ENCODE measurements at regions not wholly inside any gene's neighbourhood (a gene's known extent, or its start where the extent isn't known, plus 50 kb on each side); places are given as distances from the start of the nearest gene placed in this dataset.

DNA sequence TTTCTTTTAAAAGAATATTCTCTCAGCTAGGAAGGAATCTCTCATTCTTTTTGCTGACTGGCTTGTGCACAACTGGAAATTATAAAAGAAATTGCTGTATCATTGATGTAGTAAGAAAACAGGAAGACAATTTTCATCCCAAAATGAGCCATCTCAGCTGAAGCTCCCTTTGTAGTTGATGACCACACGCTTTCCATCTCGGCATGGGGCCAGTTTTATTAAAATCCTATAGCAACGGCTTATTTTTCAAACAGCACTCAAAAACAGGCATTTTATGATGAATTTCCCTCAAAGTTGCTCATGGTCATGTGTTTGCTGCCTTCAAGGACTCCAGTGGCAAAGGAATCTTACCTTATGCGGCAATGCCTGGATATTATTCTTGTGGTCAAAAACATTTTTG is 62.4 kb upstream of the GLIS3 start:
- CTCF ChIA-PET, result no interaction called here
- WGBS (ENCODE audit: insufficient coverage), result 85% methylated on average over 4 of the region's 4 CpGs

GRCh38 chr9:4359016-4359415 is 59.1 kb upstream of the GLIS3 start:
- H3K27me3 ChIP-seq (replicated peaks in 1 of 2; ENCODE audit: control insufficient read depth in 2 of 2, extremely low read depth in 1 of 2, insufficient read depth in 2 of 2, low read length in 1 of 2), result peaks cover 2 to 3% of the 10 kb centered on the region in 2 experiments
- Mint-ChIP-seq H3K27me3 (peaks cover 11 to 16% of the 10 kb centered on the region in 2 donors), H3K4me3 (no peak overlapping the region), H3K4me1 (no peaks in the 10 kb centered on the region), H3K36me3 (no peaks in the 10 kb centered on the region), H3K9me3 (no peaks in the 10 kb centered on the region), H3K27ac (no peak overlapping the region)
- WGBS (ENCODE audit: insufficient coverage), result 81% methylated on average over 8 of the region's 8 CpGs
- CTCF ChIA-PET, result no interaction called here
- H3K36me3 ChIP-seq (ENCODE audit: control insufficient read depth in 2 of 2, extremely low read depth in 1 of 2, insufficient read depth in 1 of 2, low read length in 1 of 2), result no peaks in the 10 kb centered on the region
- POLR2A ChIA-PET, result no interaction called here
- H3K4me3 ChIP-seq (ENCODE audit: control insufficient read depth in 1 of 2, extremely low read depth in 1 of 2, low read length in 1 of 2), result no peak overlapping the region
- no peaks in the 10 kb centered on the region for H3K9me3 ChIP-seq
- no peak overlapping the region for H3K27ac ChIP-seq (ENCODE audit: low read length)
- DNase-seq (no peak), ATAC-seq (replicated peaks in 1 of 4) (no peak)
- H3K4me1 ChIP-seq (ENCODE audit: control insufficient read depth in 1 of 2, extremely low read depth in 1 of 2, insufficient read depth in 2 of 2, low read length in 2 of 2), result no peaks in the 10 kb centered on the region

More for the DNA sequence above, 62.4 kb upstream of the GLIS3 start:
- Histone ChIP-seq H3K9me3 (no peaks in the 10 kb centered on the region), H3K27me3 (replicated peaks in 1 of 2; ENCODE audit: control insufficient read depth in 2 of 2, extremely low read depth in 1 of 2, insufficient read depth in 2 of 2, low read length in 1 of 2) (peaks cover 0 to 2% of the 10 kb centered on the region in 2 experiments), H3K27ac (ENCODE audit: low read length) (no peak overlapping the region), H3K4me3 (ENCODE audit: control insufficient read depth in 1 of 2, extremely low read depth in 1 of 2, low read length in 1 of 2) (no peak overlapping the region), H3K36me3 (ENCODE audit: control insufficient read depth in 2 of 2, extremely low read depth in 1 of 2, insufficient read depth in 1 of 2, low read length in 1 of 2) (no peaks in the 10 kb centered on the region), H3K4me1 (ENCODE audit: control insufficient read depth in 1 of 2, extremely low read depth in 1 of 2, insufficient read depth in 2 of 2, low read length in 2 of 2) (no peaks in the 10 kb centered on the region)
- POLR2A ChIA-PET, result no interaction called here
- no peak for DNase-seq
- Mint-ChIP-seq H3K4me3 (no peak overlapping the region), H3K9me3 (no peaks in the 10 kb centered on the region), H3K36me3 (no peaks in the 10 kb centered on the region), H3K27ac (no peak overlapping the region), H3K4me1 (no peaks in the 10 kb centered on the region), H3K27me3 (peaks cover 4 to 11% of the 10 kb centered on the region in 2 donors)
- no peak for ATAC-seq (replicated peaks in 1 of 4)

- no peak overlapping the region for H3K27ac ChIP-seq (ENCODE audit: low read length)
- no peak overlapping the region for H3K4me3 Mint-ChIP-seq
- no CpG with 5 or more reads among the region's 3 CpGs for WGBS (ENCODE audit: insufficient coverage)
- POLR2A ChIA-PET, result no interaction called here
- no peaks in the 10 kb centered on the region for H3K36me3 ChIP-seq (ENCODE audit: control insufficient read depth in 2 of 2, extremely low read depth in 1 of 2, insufficient read depth in 1 of 2, low read length in 1 of 2)
- H3K36me3 Mint-ChIP-seq, result no peaks in the 10 kb centered on the region
- H3K9me3 ChIP-seq, result no peaks in the 10 kb centered on the region
- DNase-seq, result no peak
- no peaks in the 10 kb centered on the region for H3K9me3 Mint-ChIP-seq
- no peaks in the 10 kb centered on the region for H3K4me1 Mint-ChIP-seq
- no peak overlapping the region for H3K4me3 ChIP-seq (ENCODE audit: control insufficient read depth in 1 of 2, extremely low read depth in 1 of 2, low read length in 1 of 2)
- no peak overlapping the region for H3K27ac Mint-ChIP-seq
- no peaks in the 10 kb centered on the region for H3K4me1 ChIP-seq (ENCODE audit: control insufficient read depth in 1 of 2, extremely low read depth in 1 of 2, insufficient read depth in 2 of 2, low read length in 2 of 2)
- H3K27me3 Mint-ChIP-seq, result peaks cover 11 to 16% of the 10 kb centered on the region in 2 donors
- CTCF ChIA-PET, result no interaction called here
- H3K27me3 ChIP-seq (replicated peaks in 1 of 2; ENCODE audit: control insufficient read depth in 2 of 2, extremely low read depth in 1 of 2, insufficient read depth in 2 of 2, low read length in 1 of 2), result peaks cover 2 to 3% of the 10 kb centered on the region in 2 experiments
- ATAC-seq (replicated peaks in 1 of 4), result no peak
Observed at GRCh38 chr9:4357929-4358328, 58.1 kb upstream of the GLIS3 start.

- H3K9me3 ChIP-seq, result no peaks in the 10 kb centered on the region
- POLR2A ChIA-PET, result no interaction called here
- no peaks in the 10 kb centered on the region for H3K4me1 ChIP-seq (ENCODE audit: control insufficient read depth in 1 of 2, extremely low read depth in 1 of 2, insufficient read depth in 2 of 2, low read length in 2 of 2)
- H3K27me3 ChIP-seq (replicated peaks in 1 of 2; ENCODE audit: control insufficient read depth in 2 of 2, extremely low read depth in 1 of 2, insufficient read depth in 2 of 2, low read length in 1 of 2), result peaks cover 2 to 3% of the 10 kb centered on the region in 2 experiments
- Mint-ChIP-seq H3K27me3 (peaks cover 9 to 16% of the 10 kb centered on the region in 2 donors), H3K36me3 (no peaks in the 10 kb centered on the region), H3K27ac (no peak overlapping the region), H3K9me3 (no peaks in the 10 kb centered on the region), H3K4me1 (no peaks in the 10 kb centered on the region), H3K4me3 (no peak overlapping the region)
- no CpG with 5 or more reads among the region's 2 CpGs for WGBS (ENCODE audit: insufficient coverage)
- CTCF ChIA-PET, result no interaction called here
- no peak for DNase-seq
- ATAC-seq (replicated peaks in 1 of 4), result no peak
- no peak overlapping the region for H3K4me3 ChIP-seq (ENCODE audit: control insufficient read depth in 1 of 2, extremely low read depth in 1 of 2, low read length in 1 of 2)
- H3K27ac ChIP-seq (ENCODE audit: low read length), result no peak overlapping the region
- no peaks in the 10 kb centered on the region for H3K36me3 ChIP-seq (ENCODE audit: control insufficient read depth in 2 of 2, extremely low read depth in 1 of 2, insufficient read depth in 1 of 2, low read length in 1 of 2)
Observed at GRCh38 chr9:4356306-4356705, 56.4 kb upstream of the GLIS3 start.

GRCh38 chr9:4353236-4353635 is 53.4 kb upstream of the GLIS3 start:
- no peak overlapping the region for H3K27ac Mint-ChIP-seq
- Histone ChIP-seq H3K27ac (ENCODE audit: low read length) (no peak overlapping the region), H3K36me3 (ENCODE audit: control insufficient read depth in 2 of 2, extremely low read depth in 1 of 2, insufficient read depth in 1 of 2, low read length in 1 of 2) (no peaks in the 10 kb centered on the region), H3K4me3 (ENCODE audit: control insufficient read depth in 1 of 2, extremely low read depth in 1 of 2, low read length in 1 of 2) (no peak overlapping the region), H3K27me3 (replicated peaks in 1 of 2; ENCODE audit: control insufficient read depth in 2 of 2, extremely low read depth in 1 of 2, insufficient read depth in 2 of 2, low read length in 1 of 2) (peaks cover 3 to 4% of the 10 kb centered on the region in 2 experiments), H3K9me3 (no peaks in the 10 kb centered on the region), H3K4me1 (ENCODE audit: control insufficient read depth in 1 of 2, extremely low read depth in 1 of 2, insufficient read depth in 2 of 2, low read length in 2 of 2) (no peaks in the 10 kb centered on the region)
- H3K36me3 Mint-ChIP-seq, result no peaks in the 10 kb centered on the region
- DNase-seq (no peak), ATAC-seq (replicated peaks in 1 of 4) (no peak)
- CTCF ChIA-PET, result no interaction called here
- H3K4me3 Mint-ChIP-seq, result no peak overlapping the region
- H3K4me1 Mint-ChIP-seq, result no peaks in the 10 kb centered on the region
- 76% methylated on average over 3 of the region's 3 CpGs for WGBS (ENCODE audit: insufficient coverage)
- POLR2A ChIA-PET, result no interaction called here
- H3K9me3 Mint-ChIP-seq, result no peaks in the 10 kb centered on the region
- peaks cover 0 to 12% of the 10 kb centered on the region in 2 donors for H3K27me3 Mint-ChIP-seq

- 95% methylated on average over 2 of the region's 9 CpGs for WGBS (ENCODE audit: insufficient coverage)
- Mint-ChIP-seq H3K4me1 (peaks cover 4 to 7% (median 4%) of the 10 kb centered on the region in 3 donors), H3K36me3 (no peaks in the 10 kb centered on the region), H3K27ac (no peak overlapping the region), H3K9me3 (no peaks in the 10 kb centered on the region), H3K4me3 (no peak overlapping the region), H3K27me3 (peaks cover 0 to 5% of the 10 kb centered on the region in 2 donors)
- ChIA-PET POLR2A (no interaction called here), CTCF (interaction anchor here in 1 of 2 donors (0.6 kb wide), 1 partner anchor 18 kb away, joined by 6 read pairs; no protein-coding TSS in a partner anchor)
- Histone ChIP-seq H3K36me3 (ENCODE audit: control insufficient read depth in 2 of 2, extremely low read depth in 1 of 2, insufficient read depth in 1 of 2, low read length in 1 of 2) (no peaks in the 10 kb centered on the region), H3K27me3 (replicated peaks in 1 of 2; ENCODE audit: control insufficient read depth in 2 of 2, extremely low read depth in 1 of 2, insufficient read depth in 2 of 2, low read length in 1 of 2) (peaks cover 0 to 4% of the 10 kb centered on the region in 2 experiments), H3K9me3 (no peaks in the 10 kb centered on the region), H3K27ac (ENCODE audit: low read length) (no peak overlapping the region), H3K4me3 (ENCODE audit: control insufficient read depth in 1 of 2, extremely low read depth in 1 of 2, low read length in 1 of 2) (no peak overlapping the region), H3K4me1 (ENCODE audit: control insufficient read depth in 1 of 2, extremely low read depth in 1 of 2, insufficient read depth in 2 of 2, low read length in 2 of 2) (no peaks in the 10 kb centered on the region)
- DNase-seq (no peak), ATAC-seq (replicated peaks in 1 of 4) (no peak)
Observed at GRCh38 chr9:4349816-4350418, 50.0 kb upstream of the GLIS3 start.
